Activated T-cell treated with anti-CD3 and anti-CD28 coated beads, Interleukin-2, amount 50 U/mL, for 72 hours (primary cell): ENCODE measurements at regions not wholly inside any gene's neighbourhood (a gene's known extent, or its start where the extent isn't known, plus 50 kb on each side); places are given as distances from the start of the nearest gene placed in this dataset.

Source experiments
- ATAC-seq, 2 donors: fragments of 150-1000 bp; cut with Tn5 transposase; replicated peaks in 1 of 2; 2 replicates each; pipeline ENCODE4 v1.10.0; 2021; ENCODE audit warnings: moderate library complexity in 2 of 2, mild to moderate bottlenecking in 1 of 2
- DNase-seq, 2 donors: peaks; one replicate each; pipeline ENCODE4 v3.0.0; 2021 to 2022; ENCODE audit warnings: mixed read lengths in 1 of 2
- H3K27ac Mint-ChIP-seq: one replicate; pipeline ENCODE4 v1.8.0; 2022; ENCODE audit warnings: mild to moderate bottlenecking, moderate library complexity, mixed read lengths
- H3K27me3 Mint-ChIP-seq: one replicate; pipeline ENCODE4 v1.8.0; 2022; ENCODE audit warnings: low read depth, mixed read lengths
- H3K36me3 Mint-ChIP-seq, 2 donors: one replicate each; pipeline ENCODE4 v1.8.0; 2022; ENCODE audit warnings: mixed read lengths in 2 of 2, mild to moderate bottlenecking in 1 of 2; ENCODE audit not compliant: insufficient read depth in 2 of 2
- H3K4me1 Mint-ChIP-seq: one replicate; pipeline ENCODE4 v1.8.0; 2022; ENCODE audit warnings: low read depth, mixed read lengths
- H3K4me3 Mint-ChIP-seq, 2 donors: one replicate each; pipeline ENCODE4 v1.8.0; 2022; ENCODE audit warnings: mild to moderate bottlenecking in 2 of 2, mixed read lengths in 2 of 2, moderate library complexity in 2 of 2
- H3K9me3 Mint-ChIP-seq, 2 donors: one replicate each; pipeline ENCODE4 v1.8.0; 2022; ENCODE audit warnings: mixed read lengths in 2 of 2

- H3K4me3 Mint-ChIP-seq: no peak overlapping the region
- H3K9me3 Mint-ChIP-seq: no peaks in the 10 kb centered on the region
- H3K4me1 Mint-ChIP-seq: no peaks in the 10 kb centered on the region
- no peaks in the 10 kb centered on the region for H3K36me3 Mint-ChIP-seq
- DNase-seq (no peak), ATAC-seq (no peak)
- no peaks in the 10 kb centered on the region for H3K27me3 Mint-ChIP-seq
- no peak overlapping the region for H3K27ac Mint-ChIP-seq
These were observed 228.4 kb upstream of the TAC1 start for GRCh38 chr7:97503367-97504094.

- H3K4me3 Mint-ChIP-seq: no peak overlapping the region
- H3K9me3 Mint-ChIP-seq: no peaks in the 10 kb centered on the region
- H3K36me3 Mint-ChIP-seq: no peaks in the 10 kb centered on the region
- no peak overlapping the region for H3K27ac Mint-ChIP-seq
- H3K27me3 Mint-ChIP-seq: no peaks in the 10 kb centered on the region
- H3K4me1 Mint-ChIP-seq: no peaks in the 10 kb centered on the region
- ATAC-seq: no peak
- no peak for DNase-seq
These were observed 225.2 kb upstream of the TAC1 start for GRCh38 chr7:97506728-97507127.

DNA sequence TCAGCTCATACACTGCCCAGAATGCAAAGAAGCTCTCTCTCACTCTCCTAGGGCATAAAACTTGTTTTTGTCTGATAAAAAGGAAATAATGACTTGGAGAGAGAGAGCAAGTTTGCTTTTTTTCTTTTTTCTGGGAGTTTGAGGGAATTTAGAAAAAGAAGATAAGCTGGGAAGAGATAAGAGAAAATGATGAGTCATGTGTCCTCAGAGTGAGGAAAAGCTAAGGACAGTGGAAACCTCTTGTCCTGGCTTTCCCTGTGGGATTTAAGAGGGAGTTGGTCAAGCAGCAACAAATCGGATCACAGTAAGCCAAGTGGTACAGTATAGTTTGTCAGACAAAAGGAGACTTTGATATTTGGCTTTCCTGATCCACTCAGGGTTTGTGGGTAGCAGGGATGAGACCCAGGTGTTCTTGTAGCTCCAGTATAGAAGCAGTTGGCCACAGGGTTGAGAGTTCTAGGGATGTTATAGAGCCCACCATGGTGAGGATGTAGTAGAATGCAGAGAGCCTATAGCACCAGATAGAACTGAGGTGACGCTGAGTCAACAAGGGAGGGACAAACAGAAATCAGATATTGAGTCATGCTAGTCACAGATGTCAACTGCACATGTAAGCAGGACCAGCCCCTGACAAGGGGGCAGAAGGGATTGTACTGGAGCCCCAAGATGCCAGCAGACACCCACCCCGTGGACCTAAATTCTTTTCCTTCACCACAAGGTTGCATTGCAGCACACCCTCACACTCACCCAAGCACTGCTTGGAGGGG is 219.3 kb upstream of the TAC1 start:
- Mint-ChIP-seq H3K9me3 (no peaks in the 10 kb centered on the region), H3K4me1 (no peaks in the 10 kb centered on the region), H3K4me3 (no peak overlapping the region), H3K36me3 (no peaks in the 10 kb centered on the region), H3K27ac (no peak overlapping the region), H3K27me3 (no peaks in the 10 kb centered on the region)
- DNase-seq: no peak
- ATAC-seq: no peak

GRCh38 chr7:97513326-97513725 is 218.6 kb upstream of the TAC1 start:
- Mint-ChIP-seq H3K36me3 (no peaks in the 10 kb centered on the region), H3K9me3 (no peaks in the 10 kb centered on the region), H3K4me3 (no peak overlapping the region), H3K4me1 (no peaks in the 10 kb centered on the region), H3K27ac (no peak overlapping the region), H3K27me3 (no peaks in the 10 kb centered on the region)
- no peak for DNase-seq
- ATAC-seq: no peak

- no peak overlapping the region for H3K4me3 Mint-ChIP-seq
- H3K4me1 Mint-ChIP-seq: no peaks in the 10 kb centered on the region
- H3K27ac Mint-ChIP-seq: no peak overlapping the region
- no peak for ATAC-seq
- peaks cover 2 to 7% of the 10 kb centered on the region in 2 donors for H3K9me3 Mint-ChIP-seq
- H3K27me3 Mint-ChIP-seq: no peaks in the 10 kb centered on the region
- no peaks in the 10 kb centered on the region for H3K36me3 Mint-ChIP-seq
- no peak for DNase-seq
These were observed 190.7 kb upstream of the TAC1 start for GRCh38 chr7:97541188-97541587.

- no peak for ATAC-seq
- Mint-ChIP-seq H3K9me3 (peaks cover 12 to 20% of the 10 kb centered on the region in 2 donors), H3K4me3 (no peak overlapping the region), H3K36me3 (peaks cover 0 to 2% of the 10 kb centered on the region in 2 donors), H3K4me1 (no peaks in the 10 kb centered on the region), H3K27me3 (no peaks in the 10 kb centered on the region), H3K27ac (no peak overlapping the region)
- no peak for DNase-seq
These were observed 175.9 kb upstream of the TAC1 start for GRCh38 chr7:97555857-97556421.

- Mint-ChIP-seq H3K27ac (no peak overlapping the region), H3K27me3 (no peaks in the 10 kb centered on the region), H3K36me3 (no peaks in the 10 kb centered on the region), H3K4me3 (no peak overlapping the region), H3K9me3 (peaks cover 4 to 9% of the 10 kb centered on the region in 2 donors), H3K4me1 (no peaks in the 10 kb centered on the region)
- DNase-seq: no peak
- no peak for ATAC-seq
These were observed 166.2 kb upstream of the TAC1 start for GRCh38 chr7:97565665-97566064.

GRCh38 chr7:97573065-97573464 is 158.8 kb upstream of the TAC1 start:
- H3K27me3 Mint-ChIP-seq: no peaks in the 10 kb centered on the region
- ATAC-seq (no peak), DNase-seq (no peak)
- H3K4me3 Mint-ChIP-seq: no peak overlapping the region
- H3K4me1 Mint-ChIP-seq: no peaks in the 10 kb centered on the region
- no peaks in the 10 kb centered on the region for H3K36me3 Mint-ChIP-seq
- H3K9me3 Mint-ChIP-seq: peaks cover 0 to 1% of the 10 kb centered on the region in 2 donors
- no peak overlapping the region for H3K27ac Mint-ChIP-seq

- H3K9me3 Mint-ChIP-seq: peaks cover 0 to 1% of the 10 kb centered on the region in 2 donors
- DNase-seq (no peak), ATAC-seq (no peak)
- no peak overlapping the region for H3K27ac Mint-ChIP-seq
- no peaks in the 10 kb centered on the region for H3K27me3 Mint-ChIP-seq
- no peaks in the 10 kb centered on the region for H3K36me3 Mint-ChIP-seq
- no peaks in the 10 kb centered on the region for H3K4me1 Mint-ChIP-seq
- H3K4me3 Mint-ChIP-seq: no peak overlapping the region
These were observed 155.8 kb upstream of the TAC1 start for GRCh38 chr7:97576043-97576442.

DNA sequence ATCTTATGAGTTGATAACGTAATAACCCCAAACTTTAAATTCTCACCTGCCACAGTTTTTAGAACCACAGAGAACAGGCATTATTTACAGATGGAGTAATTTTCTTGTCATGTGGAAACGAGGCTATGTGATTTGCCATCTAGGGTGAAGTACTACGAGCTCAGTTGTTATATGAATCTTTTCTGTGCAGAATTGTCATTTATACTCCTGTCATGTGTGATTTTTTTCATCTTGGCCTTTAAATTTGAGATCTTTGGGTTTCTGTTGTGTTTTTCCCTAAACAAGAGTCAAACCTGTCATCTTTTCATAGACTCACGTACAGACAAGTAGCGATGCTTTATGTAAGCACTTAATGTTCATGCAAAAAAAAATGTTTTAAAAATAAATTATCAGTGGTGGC is 153.7 kb upstream of the TAC1 start:
- H3K4me3 Mint-ChIP-seq: no peak overlapping the region
- ATAC-seq (no peak), DNase-seq (no peak)
- H3K27me3 Mint-ChIP-seq: no peaks in the 10 kb centered on the region
- H3K9me3 Mint-ChIP-seq: peaks cover 4 to 9% of the 10 kb centered on the region in 2 donors
- H3K36me3 Mint-ChIP-seq: no peaks in the 10 kb centered on the region
- H3K4me1 Mint-ChIP-seq: no peaks in the 10 kb centered on the region
- H3K27ac Mint-ChIP-seq: no peak overlapping the region

- H3K4me3 Mint-ChIP-seq: no peak overlapping the region
- H3K27me3 Mint-ChIP-seq: no peaks in the 10 kb centered on the region
- no peaks in the 10 kb centered on the region for H3K36me3 Mint-ChIP-seq
- ATAC-seq (no peak), DNase-seq (no peak)
- peaks cover 4 to 9% of the 10 kb centered on the region in 2 donors for H3K9me3 Mint-ChIP-seq
- H3K4me1 Mint-ChIP-seq: no peaks in the 10 kb centered on the region
- H3K27ac Mint-ChIP-seq: no peak overlapping the region
These were observed 151.7 kb upstream of the TAC1 start for GRCh38 chr7:97580205-97580604.

DNA sequence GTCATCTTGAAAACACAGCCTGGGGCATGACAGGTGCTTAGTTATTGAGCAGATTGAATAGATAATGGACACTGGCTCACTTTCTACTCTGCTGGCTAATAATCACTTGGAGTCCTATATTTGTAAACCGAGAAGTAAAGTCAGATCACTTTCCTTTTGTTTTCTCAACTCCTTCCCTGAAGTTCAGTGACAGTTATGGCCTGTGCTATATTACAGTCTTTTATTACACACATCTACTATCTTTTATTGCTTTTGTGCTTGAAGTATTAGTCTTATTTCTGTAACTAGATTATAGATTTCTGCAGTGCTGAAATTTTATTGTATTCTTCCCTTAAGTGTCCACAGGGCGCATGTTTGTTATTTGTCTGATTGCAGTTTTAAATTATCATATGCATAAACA is 136.4 kb upstream of the TAC1 start:
- no peak for DNase-seq
- no peak overlapping the region for H3K27ac Mint-ChIP-seq
- no peak overlapping the region for H3K4me3 Mint-ChIP-seq
- H3K4me1 Mint-ChIP-seq: no peaks in the 10 kb centered on the region
- no peak for ATAC-seq
- no peaks in the 10 kb centered on the region for H3K36me3 Mint-ChIP-seq
- peaks cover 0 to 2% of the 10 kb centered on the region in 2 donors for H3K9me3 Mint-ChIP-seq
- H3K27me3 Mint-ChIP-seq: peaks cover 6% of the 10 kb centered on the region

GRCh38 chr7:97601931-97602457 is 129.9 kb upstream of the TAC1 start:
- DNase-seq (no peak), ATAC-seq (no peak)
- Mint-ChIP-seq H3K9me3 (peaks cover 0 to 2% of the 10 kb centered on the region in 2 donors), H3K4me1 (no peaks in the 10 kb centered on the region), H3K27me3 (no peaks in the 10 kb centered on the region), H3K27ac (no peak overlapping the region), H3K36me3 (no peaks in the 10 kb centered on the region), H3K4me3 (no peak overlapping the region)
